WTC11 (cell line): ENCODE measurements at regions not wholly inside any gene's neighbourhood (a gene's known extent, or its start where the extent isn't known, plus 50 kb on each side); places are given as distances from the start of the nearest gene placed in this dataset.

ENCODE experiments used
- ATAC-seq: fragments of 200-7000 bp; cut with Tn5 transposase; 2 replicates; pipeline ENCODE4 v1.10.0; 2021; ENCODE audit warnings: mild to moderate bottlenecking, moderate library complexity
- CTCF ChIA-PET: fragments of 300-600 bp; sonication (Branson Sonifier 250); formaldehyde crosslinking; loops from one replicate; lab custom pipeline; 2021; ENCODE audit warnings: antibody characterized with exemption; lab: Charles Lee
- POLR2A ChIA-PET: fragments of 350-600 bp; sonication (Branson Sonifier 250); formaldehyde crosslinking; loops from one replicate; lab custom pipeline; 2021; ENCODE audit warnings: antibody characterized with exemption; lab: Charles Lee
- DNase-seq: peaks from one replicate; pipeline ENCODE4 v3.0.0; 2021; ENCODE audit warnings: low spot score
- H3K27ac Mint-ChIP-seq: 2 replicates; pipeline ENCODE4 v1.8.0; 2021; ENCODE audit warnings: mixed read lengths
- H3K27me3 Mint-ChIP-seq: 2 replicates; pipeline ENCODE4 v1.8.0; 2021; ENCODE audit warnings: low read depth, mild to moderate bottlenecking, moderate library complexity, mixed read lengths
- H3K36me3 Mint-ChIP-seq: 2 replicates; pipeline ENCODE4 v1.8.0; 2021; ENCODE audit warnings: mixed read lengths
- H3K4me1 Mint-ChIP-seq: 2 replicates; pipeline ENCODE4 v1.8.0; 2022; ENCODE audit warnings: mixed read lengths
- H3K4me3 Mint-ChIP-seq: 2 replicates; pipeline ENCODE4 v1.8.0; 2021; ENCODE audit warnings: mild to moderate bottlenecking, moderate library complexity, mixed read lengths
- H3K9me3 Mint-ChIP-seq: 2 replicates; pipeline ENCODE4 v1.8.0; 2021; ENCODE audit warnings: mixed read lengths
- CBFB ChIP-seq: sonication (generic); formaldehyde crosslinking; IDR thresholded peaks from 2 replicates; pipeline ENCODE4 v1.8.1; 2022; ENCODE audit warnings: mild to moderate bottlenecking, low read depth, missing genetic modification reagents
- CREM ChIP-seq: sonication (generic); formaldehyde crosslinking; IDR thresholded peaks from 2 replicates; pipeline ENCODE4 v1.8.1; 2022; ENCODE audit warnings: mild to moderate bottlenecking, missing genetic modification reagents, moderate library complexity
- FOXJ3 ChIP-seq: sonication (generic); formaldehyde crosslinking; IDR thresholded peaks from 2 replicates; pipeline ENCODE4 v1.9.0; 2021; ENCODE audit warnings: missing genetic modification reagents, mild to moderate bottlenecking, borderline replicate concordance
- FOXK1 ChIP-seq: sonication (generic); formaldehyde crosslinking; IDR thresholded peaks from 2 replicates; pipeline ENCODE4 v1.8.0; 2022; ENCODE audit warnings: mild to moderate bottlenecking, moderate library complexity, missing genetic modification reagents
- GRHL2 ChIP-seq: fragments of 250-450 bp; sonication (Bioruptor Pico); IDR thresholded peaks from 2 replicates; pipeline ENCODE4 v1.8.0; 2022; ENCODE audit warnings: mild to moderate bottlenecking, moderate library complexity; ENCODE audit not compliant: insufficient replicate concordance, severe bottlenecking
- JUN ChIP-seq: sonication (generic); formaldehyde crosslinking; IDR thresholded peaks from 2 replicates; pipeline ENCODE4 v1.8.0; 2023; ENCODE audit warnings: mild to moderate bottlenecking, missing genetic modification reagents
- NR1H2 ChIP-seq: sonication (generic); formaldehyde crosslinking; IDR thresholded peaks from 2 replicates; pipeline ENCODE4 v1.9.0; 2021; ENCODE audit warnings: mild to moderate bottlenecking, moderate library complexity, missing genetic modification reagents
- OVOL2 ChIP-seq: fragments of 250-450 bp; sonication (Bioruptor Pico); IDR thresholded peaks from 2 replicates; pipeline ENCODE4 v1.9.0; 2021; ENCODE audit warnings: mild to moderate bottlenecking, borderline replicate concordance
- RORB ChIP-seq: fragments of 250-450 bp; sonication (Bioruptor Pico); IDR thresholded peaks from 2 replicates; pipeline ENCODE4 v1.9.0; 2021; ENCODE audit warnings: mild to moderate bottlenecking
- TEAD1 ChIP-seq: sonication (generic); formaldehyde crosslinking; IDR thresholded peaks from 2 replicates; pipeline ENCODE4 v1.8.0; 2022; ENCODE audit warnings: mild to moderate bottlenecking, missing genetic modification reagents
- ZNF232 ChIP-seq: sonication (generic); formaldehyde crosslinking; IDR thresholded peaks from 2 replicates; pipeline ENCODE4 v1.8.0; 2022; ENCODE audit warnings: mild to moderate bottlenecking, missing genetic modification reagents
- ZNF263 ChIP-seq: sonication (generic); formaldehyde crosslinking; IDR thresholded peaks from 2 replicates; pipeline ENCODE4 v1.8.1; 2022; ENCODE audit warnings: low read depth, mild to moderate bottlenecking, moderate library complexity, missing genetic modification reagents
- ZNF423 ChIP-seq: fragments of 250-450 bp; sonication (Bioruptor Pico); IDR thresholded peaks from 2 replicates; pipeline ENCODE4 v2.1.2; 2022; ENCODE audit warnings: mild to moderate bottlenecking, moderate library complexity
- TF ChIP-seq, protein P1 (sequence below): sonication (generic); formaldehyde crosslinking; IDR thresholded peaks from 2 replicates; pipeline ENCODE4 v1.8.0; 2022; ENCODE audit warnings: mild to moderate bottlenecking, missing genetic modification reagents
- TF ChIP-seq, protein P2 (sequence below): sonication (generic); formaldehyde crosslinking; IDR thresholded peaks from 2 replicates; pipeline ENCODE4 v1.8.1; 2022; ENCODE audit warnings: missing genetic modification reagents, borderline replicate concordance
- TF ChIP-seq, protein P3 (sequence below): sonication (generic); formaldehyde crosslinking; conservative IDR thresholded peaks from 2 replicates; pipeline ENCODE4 v1.8.1; 2022; ENCODE audit warnings: mild to moderate bottlenecking, missing genetic modification reagents
- TF ChIP-seq, protein P4 (sequence below): fragments of 200-600 bp; IDR thresholded peaks from 2 replicates; pipeline ENCODE4 v1.8.0; 2022; ENCODE audit warnings: antibody characterized with exemption
- TF ChIP-seq, protein P5 (sequence below): sonication (generic); formaldehyde crosslinking; IDR thresholded peaks from 2 replicates; pipeline ENCODE4 v1.8.1; 2023; ENCODE audit warnings: mild to moderate bottlenecking, missing genetic modification reagents, moderate library complexity
- TF ChIP-seq, protein P6 (sequence below): sonication (generic); formaldehyde crosslinking; IDR thresholded peaks from 2 replicates; pipeline ENCODE4 v1.8.0; 2022; ENCODE audit warnings: mild to moderate bottlenecking, missing genetic modification reagents
- TF ChIP-seq, protein P7 (sequence below): sonication (generic); formaldehyde crosslinking; IDR thresholded peaks from 2 replicates; pipeline ENCODE4 v1.8.0; 2023; ENCODE audit warnings: mild to moderate bottlenecking, missing genetic modification reagents

DNA sequence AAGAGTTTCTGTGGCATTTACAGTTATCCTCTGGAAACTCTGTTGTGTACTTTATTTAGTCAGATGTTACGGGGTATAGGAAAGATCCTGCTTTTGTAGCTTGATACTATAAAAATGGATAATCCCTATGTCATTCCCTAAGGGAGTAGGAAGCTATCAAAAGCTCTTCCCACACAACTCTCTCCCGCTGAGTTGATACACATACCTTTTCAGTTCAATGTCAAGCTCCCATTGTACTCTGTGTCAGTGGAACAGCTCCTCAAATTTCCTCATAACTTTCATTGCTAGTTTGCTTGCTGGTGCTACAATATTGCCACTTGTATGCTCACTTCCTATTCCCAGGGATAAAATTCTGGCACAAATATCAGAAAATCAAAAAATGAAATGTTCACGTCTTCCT, 893.3 kb upstream of the GBE1 start:
- H3K27me3 Mint-ChIP-seq: no peaks in the 10 kb centered on the region
- DNase-seq: no peak
- H3K36me3 Mint-ChIP-seq: no peaks in the 10 kb centered on the region
- ChIA-PET CTCF (no interaction called here), POLR2A (interaction anchor here (0.6 kb wide), 1 partner anchor 62 kb away, joined by 3 read pairs; no protein-coding TSS in a partner anchor)
- TF ChIP-seq NR1H2 (CRISPR knock-in tag) (no peak), TEAD1 (no peak)
- TF ChIP-seq, all 79 proteins: peak for 0
- no peak overlapping the region for H3K27ac Mint-ChIP-seq
- H3K4me3 Mint-ChIP-seq: no peak overlapping the region
- H3K4me1 Mint-ChIP-seq: peaks cover 7% of the 10 kb centered on the region
- H3K9me3 Mint-ChIP-seq: peaks cover 7% of the 10 kb centered on the region; the same call in 1 of the 2 replicates
- peak; percentile 78 for ATAC-seq

DNA sequence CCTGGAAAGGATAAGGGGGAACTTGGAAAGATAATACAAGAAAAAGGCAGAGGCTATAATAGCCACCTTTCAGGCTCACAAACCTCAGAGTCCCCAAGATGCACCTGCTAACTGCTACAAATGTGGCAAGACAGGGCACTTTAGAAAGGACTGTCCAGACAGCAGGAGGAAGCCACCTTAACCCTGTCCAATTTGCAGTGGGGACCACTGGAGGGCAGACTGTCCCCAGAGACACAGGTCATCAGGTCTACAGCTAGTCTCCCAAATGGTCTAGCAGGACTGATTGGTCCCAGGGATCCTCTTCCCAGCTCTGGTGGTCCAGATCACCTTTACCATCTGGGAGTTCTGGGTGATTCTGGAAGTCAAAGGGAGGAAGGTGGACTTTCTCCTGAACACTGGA, 882.5 kb upstream of the GBE1 start:
- Mint-ChIP-seq H3K36me3 (peaks cover 6% of the 10 kb centered on the region), H3K4me3 (no peak overlapping the region), H3K4me1 (no peaks in the 10 kb centered on the region), H3K27me3 (no peaks in the 10 kb centered on the region), H3K27ac (no peak overlapping the region), H3K9me3 (peaks cover 28% of the 10 kb centered on the region)
- DNase-seq: peak; percentile 49
- ChIA-PET POLR2A (no interaction called here), CTCF (interaction anchor here (1.0 to 1.5 kb wide), 2 partner anchors 11 to 15 kb away, joined by 3 to 4 read pairs; no protein-coding TSS in a partner anchor)
- TF ChIP-seq, protein P1, sequence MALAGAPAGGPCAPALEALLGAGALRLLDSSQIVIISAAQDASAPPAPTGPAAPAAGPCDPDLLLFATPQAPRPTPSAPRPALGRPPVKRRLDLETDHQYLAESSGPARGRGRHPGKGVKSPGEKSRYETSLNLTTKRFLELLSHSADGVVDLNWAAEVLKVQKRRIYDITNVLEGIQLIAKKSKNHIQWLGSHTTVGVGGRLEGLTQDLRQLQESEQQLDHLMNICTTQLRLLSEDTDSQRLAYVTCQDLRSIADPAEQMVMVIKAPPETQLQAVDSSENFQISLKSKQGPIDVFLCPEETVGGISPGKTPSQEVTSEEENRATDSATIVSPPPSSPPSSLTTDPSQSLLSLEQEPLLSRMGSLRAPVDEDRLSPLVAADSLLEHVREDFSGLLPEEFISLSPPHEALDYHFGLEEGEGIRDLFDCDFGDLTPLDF (CRISPR knock-in tag): no peak
- no peak for TF ChIP-seq JUN (CRISPR knock-in tag)
- no peak for TF ChIP-seq CREM
- TF ChIP-seq, protein P2, sequence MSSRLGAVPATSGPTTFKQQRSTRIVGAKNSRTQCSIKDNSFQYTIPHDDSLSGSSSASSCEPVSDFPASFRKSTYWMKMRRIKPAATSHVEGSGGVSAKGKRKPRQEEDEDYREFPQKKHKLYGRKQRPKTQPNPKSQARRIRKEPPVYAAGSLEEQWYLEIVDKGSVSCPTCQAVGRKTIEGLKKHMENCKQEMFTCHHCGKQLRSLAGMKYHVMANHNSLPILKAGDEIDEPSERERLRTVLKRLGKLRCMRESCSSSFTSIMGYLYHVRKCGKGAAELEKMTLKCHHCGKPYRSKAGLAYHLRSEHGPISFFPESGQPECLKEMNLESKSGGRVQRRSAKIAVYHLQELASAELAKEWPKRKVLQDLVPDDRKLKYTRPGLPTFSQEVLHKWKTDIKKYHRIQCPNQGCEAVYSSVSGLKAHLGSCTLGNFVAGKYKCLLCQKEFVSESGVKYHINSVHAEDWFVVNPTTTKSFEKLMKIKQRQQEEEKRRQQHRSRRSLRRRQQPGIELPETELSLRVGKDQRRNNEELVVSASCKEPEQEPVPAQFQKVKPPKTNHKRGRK (CRISPR knock-in tag): no peak
- ATAC-seq: peak; percentile 89

DNA sequence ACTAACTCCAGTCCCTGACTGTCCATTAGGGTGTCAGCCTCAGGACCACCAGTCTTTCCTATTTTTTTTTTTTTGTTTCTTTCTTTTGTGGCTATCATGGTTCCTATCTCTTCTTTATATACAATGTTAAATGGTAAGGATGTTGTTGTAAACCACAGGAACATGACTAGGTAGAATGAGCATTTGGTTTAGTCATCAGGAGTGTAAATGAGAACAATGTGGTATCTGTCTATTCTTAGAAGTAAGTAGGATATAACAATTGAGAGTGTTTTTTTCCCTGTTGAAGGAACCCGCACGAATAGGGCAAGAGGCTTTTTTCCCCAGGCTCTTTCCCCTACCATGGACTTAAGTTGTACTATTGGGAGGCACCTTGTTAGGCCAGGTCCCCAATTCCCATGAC, 880.3 kb upstream of the GBE1 start:
- POLR2A ChIA-PET: no interaction called here
- H3K27ac Mint-ChIP-seq: no peak overlapping the region
- H3K4me3 Mint-ChIP-seq: no peak overlapping the region
- peaks cover 6% of the 10 kb centered on the region for H3K36me3 Mint-ChIP-seq
- DNase-seq: no peak
- no peaks in the 10 kb centered on the region for H3K4me1 Mint-ChIP-seq
- ATAC-seq: no peak
- H3K27me3 Mint-ChIP-seq: no peaks in the 10 kb centered on the region
- CTCF ChIA-PET: no interaction called here
- H3K9me3 Mint-ChIP-seq: peaks cover 28% of the 10 kb centered on the region
- TF ChIP-seq ZNF263 (no peak), FOXJ3 (CRISPR knock-in tag) (no peak), ZNF232 (CRISPR knock-in tag) (no peak), GRHL2 (no peak), OVOL2 (no peak), ZNF423 (CRISPR knock-in tag) (no peak), CBFB (CRISPR knock-in tag) (no peak), FOXK1 (CRISPR knock-in tag) (no peak), TEAD1 (no peak), RORB (CRISPR knock-in tag) (no peak)
- TF ChIP-seq, protein P3, sequence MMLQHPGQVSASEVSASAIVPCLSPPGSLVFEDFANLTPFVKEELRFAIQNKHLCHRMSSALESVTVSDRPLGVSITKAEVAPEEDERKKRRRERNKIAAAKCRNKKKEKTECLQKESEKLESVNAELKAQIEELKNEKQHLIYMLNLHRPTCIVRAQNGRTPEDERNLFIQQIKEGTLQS: no peak
- TF ChIP-seq, protein P4, sequence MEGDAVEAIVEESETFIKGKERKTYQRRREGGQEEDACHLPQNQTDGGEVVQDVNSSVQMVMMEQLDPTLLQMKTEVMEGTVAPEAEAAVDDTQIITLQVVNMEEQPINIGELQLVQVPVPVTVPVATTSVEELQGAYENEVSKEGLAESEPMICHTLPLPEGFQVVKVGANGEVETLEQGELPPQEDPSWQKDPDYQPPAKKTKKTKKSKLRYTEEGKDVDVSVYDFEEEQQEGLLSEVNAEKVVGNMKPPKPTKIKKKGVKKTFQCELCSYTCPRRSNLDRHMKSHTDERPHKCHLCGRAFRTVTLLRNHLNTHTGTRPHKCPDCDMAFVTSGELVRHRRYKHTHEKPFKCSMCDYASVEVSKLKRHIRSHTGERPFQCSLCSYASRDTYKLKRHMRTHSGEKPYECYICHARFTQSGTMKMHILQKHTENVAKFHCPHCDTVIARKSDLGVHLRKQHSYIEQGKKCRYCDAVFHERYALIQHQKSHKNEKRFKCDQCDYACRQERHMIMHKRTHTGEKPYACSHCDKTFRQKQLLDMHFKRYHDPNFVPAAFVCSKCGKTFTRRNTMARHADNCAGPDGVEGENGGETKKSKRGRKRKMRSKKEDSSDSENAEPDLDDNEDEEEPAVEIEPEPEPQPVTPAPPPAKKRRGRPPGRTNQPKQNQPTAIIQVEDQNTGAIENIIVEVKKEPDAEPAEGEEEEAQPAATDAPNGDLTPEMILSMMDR: no peak
- TF ChIP-seq, protein P1 (CRISPR knock-in tag): no peak
- TF ChIP-seq, protein P5, sequence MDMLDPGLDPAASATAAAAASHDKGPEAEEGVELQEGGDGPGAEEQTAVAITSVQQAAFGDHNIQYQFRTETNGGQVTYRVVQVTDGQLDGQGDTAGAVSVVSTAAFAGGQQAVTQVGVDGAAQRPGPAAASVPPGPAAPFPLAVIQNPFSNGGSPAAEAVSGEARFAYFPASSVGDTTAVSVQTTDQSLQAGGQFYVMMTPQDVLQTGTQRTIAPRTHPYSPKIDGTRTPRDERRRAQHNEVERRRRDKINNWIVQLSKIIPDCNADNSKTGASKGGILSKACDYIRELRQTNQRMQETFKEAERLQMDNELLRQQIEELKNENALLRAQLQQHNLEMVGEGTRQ: no peak
- TF ChIP-seq, protein P6, sequence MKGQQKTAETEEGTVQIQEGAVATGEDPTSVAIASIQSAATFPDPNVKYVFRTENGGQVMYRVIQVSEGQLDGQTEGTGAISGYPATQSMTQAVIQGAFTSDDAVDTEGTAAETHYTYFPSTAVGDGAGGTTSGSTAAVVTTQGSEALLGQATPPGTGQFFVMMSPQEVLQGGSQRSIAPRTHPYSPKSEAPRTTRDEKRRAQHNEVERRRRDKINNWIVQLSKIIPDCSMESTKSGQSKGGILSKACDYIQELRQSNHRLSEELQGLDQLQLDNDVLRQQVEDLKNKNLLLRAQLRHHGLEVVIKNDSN (CRISPR knock-in tag): no peak
- TF ChIP-seq, protein P7, sequence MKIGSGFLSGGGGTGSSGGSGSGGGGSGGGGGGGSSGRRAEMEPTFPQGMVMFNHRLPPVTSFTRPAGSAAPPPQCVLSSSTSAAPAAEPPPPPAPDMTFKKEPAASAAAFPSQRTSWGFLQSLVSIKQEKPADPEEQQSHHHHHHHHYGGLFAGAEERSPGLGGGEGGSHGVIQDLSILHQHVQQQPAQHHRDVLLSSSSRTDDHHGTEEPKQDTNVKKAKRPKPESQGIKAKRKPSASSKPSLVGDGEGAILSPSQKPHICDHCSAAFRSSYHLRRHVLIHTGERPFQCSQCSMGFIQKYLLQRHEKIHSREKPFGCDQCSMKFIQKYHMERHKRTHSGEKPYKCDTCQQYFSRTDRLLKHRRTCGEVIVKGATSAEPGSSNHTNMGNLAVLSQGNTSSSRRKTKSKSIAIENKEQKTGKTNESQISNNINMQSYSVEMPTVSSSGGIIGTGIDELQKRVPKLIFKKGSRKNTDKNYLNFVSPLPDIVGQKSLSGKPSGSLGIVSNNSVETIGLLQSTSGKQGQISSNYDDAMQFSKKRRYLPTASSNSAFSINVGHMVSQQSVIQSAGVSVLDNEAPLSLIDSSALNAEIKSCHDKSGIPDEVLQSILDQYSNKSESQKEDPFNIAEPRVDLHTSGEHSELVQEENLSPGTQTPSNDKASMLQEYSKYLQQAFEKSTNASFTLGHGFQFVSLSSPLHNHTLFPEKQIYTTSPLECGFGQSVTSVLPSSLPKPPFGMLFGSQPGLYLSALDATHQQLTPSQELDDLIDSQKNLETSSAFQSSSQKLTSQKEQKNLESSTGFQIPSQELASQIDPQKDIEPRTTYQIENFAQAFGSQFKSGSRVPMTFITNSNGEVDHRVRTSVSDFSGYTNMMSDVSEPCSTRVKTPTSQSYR: no peak
